ENCODE measurements at regions not wholly inside any gene's neighbourhood (a gene's known extent, or its start where the extent isn't known, plus 50 kb on each side); places are given as distances from the start of the nearest gene placed in this dataset.

DNA sequence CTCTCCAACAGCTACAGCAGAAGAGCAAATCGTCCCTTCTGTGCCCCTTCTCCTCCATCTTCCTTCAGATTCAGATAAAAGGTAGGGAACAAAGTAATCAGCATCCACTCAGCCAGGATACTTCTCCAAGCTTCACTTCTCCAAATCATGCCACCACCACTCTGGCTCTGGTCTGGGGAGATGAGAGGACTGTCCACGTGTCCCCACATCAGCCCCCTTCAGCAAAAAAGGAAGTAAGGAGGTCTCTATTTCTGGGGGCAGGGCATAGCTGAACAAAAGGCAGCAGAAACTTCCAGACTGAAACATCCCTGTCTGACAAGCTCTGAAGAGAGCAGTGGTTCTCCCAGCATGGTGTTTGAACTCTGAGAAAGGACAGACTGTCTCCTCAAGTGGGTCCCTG is 116.9 kb downstream of the C5orf15 start:
- FAIRE-seq: no peak
- TF ChIP-seq JUNB (IDR thresholded peaks at IDR 0.05) (no peak), CHD2 (IDR thresholded peaks at IDR 0.05; ENCODE audit: borderline replicate concordance, low read depth, low read length) (no peak), MTA2 (IDR thresholded peaks at IDR 0.05; ENCODE audit: low read depth) (no peak), POU2F2 (IDR thresholded peaks at IDR 0.05; ENCODE audit: borderline replicate concordance, low read depth, low read length) (no peak), TBL1XR1 (IDR thresholded peaks at IDR 0.05; ENCODE audit: low read depth, low read length) (no peak), HDGF (IDR thresholded peaks at IDR 0.05) (no peak), ETV6 (conservative IDR thresholded peaks at IDR 0.05 in 1 of 2, IDR thresholded peaks at IDR 0.05 in 1 of 2; ENCODE audit: borderline replicate concordance in 1 of 2, low read depth in 1 of 2) (no peak), IRF4 (IDR thresholded peaks at IDR 0.05; ENCODE audit: low read depth, low read length) (no peak), YBX1 (IDR thresholded peaks at IDR 0.05) (no peak), SP1 (IDR thresholded peaks at IDR 0.05; ENCODE audit: low read depth, low read length) (no peak)
- TF ChIP-seq, protein P1, sequence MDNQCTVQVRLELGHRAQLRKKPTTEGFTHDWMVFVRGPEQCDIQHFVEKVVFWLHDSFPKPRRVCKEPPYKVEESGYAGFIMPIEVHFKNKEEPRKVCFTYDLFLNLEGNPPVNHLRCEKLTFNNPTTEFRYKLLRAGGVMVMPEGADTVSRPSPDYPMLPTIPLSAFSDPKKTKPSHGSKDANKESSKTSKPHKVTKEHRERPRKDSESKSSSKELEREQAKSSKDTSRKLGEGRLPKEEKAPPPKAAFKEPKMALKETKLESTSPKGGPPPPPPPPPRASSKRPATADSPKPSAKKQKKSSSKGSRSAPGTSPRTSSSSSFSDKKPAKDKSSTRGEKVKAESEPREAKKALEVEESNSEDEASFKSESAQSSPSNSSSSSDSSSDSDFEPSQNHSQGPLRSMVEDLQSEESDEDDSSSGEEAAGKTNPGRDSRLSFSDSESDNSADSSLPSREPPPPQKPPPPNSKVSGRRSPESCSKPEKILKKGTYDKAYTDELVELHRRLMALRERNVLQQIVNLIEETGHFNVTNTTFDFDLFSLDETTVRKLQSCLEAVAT (IDR thresholded peaks at IDR 0.05): no peak
- intact Hi-C loops (cut with micrococcal nuclease; ENCODE audit: unreplicated experiment) (no loop called here), in situ Hi-C loops (cut with MboI) (no loop called here)
- RAD21 ChIA-PET (ENCODE audit: unreplicated experiment): interaction anchor here (0.7 kb wide), 1 partner anchor 18 kb away, joined by 3 read pairs; no protein-coding TSS in a partner anchor
- no peaks in the 10 kb centered on the region; a peak in 1 of 4 replicates for H3K27me3 ChIP-seq (replicated peaks in 1 of 2; ENCODE audit: control insufficient read depth in 2 of 2, insufficient read depth in 2 of 2, low read length in 1 of 2)
- BruUV-seq (replicated peaks): no TSS peak
- H3K4me3 ChIP-seq: no peak overlapping the region
- POLR2A ChIA-PET: interaction anchor here (0.6 kb wide), 1 partner anchor 118 kb away, joined by 4 read pairs; no protein-coding TSS in a partner anchor
- 36% methylated on average over 2 of the region's 2 CpGs for WGBS (ENCODE audit: insufficient coverage, insufficient replicate concordance, low lambda C conversion rate, missing lambda C conversion rate)
- DNase-seq (ENCODE audit: low read depth, low spot score): no peak
- no peaks in the 10 kb centered on the region for H3K79me2 ChIP-seq (ENCODE audit: control insufficient read depth, insufficient read depth, low read length)
- no peak overlapping the region for H3K27ac ChIP-seq (ENCODE audit: control insufficient read depth, insufficient read depth)
- CTCF ChIA-PET: interaction anchor here (1.7 to 2.3 kb wide), 2 partner anchors 20 to 26 kb away, joined by 6 to 7 read pairs; no protein-coding TSS in a partner anchor
- SMC1A ChIA-PET (ENCODE audit: uncharacterized antibody, unreplicated experiment): interaction anchor here (0.7 to 1.9 kb wide), 9 partner anchors 9 to 40 kb away, joined by 3 to 6 read pairs (median 3); no protein-coding TSS in a partner anchor
- H3K4me2 ChIP-seq (ENCODE audit: control insufficient read depth, insufficient read depth): no peak overlapping the region
- H3K9ac ChIP-seq (ENCODE audit: control insufficient read depth, insufficient read depth, low read length): no peak overlapping the region
- peaks cover 1% of the 10 kb centered on the region; the same call in 1 of the 3 replicates for H3K9me3 ChIP-seq (replicated peaks; ENCODE audit: control insufficient read depth, insufficient read depth, low read length)
- no peaks in the 10 kb centered on the region for H3K36me3 ChIP-seq (ENCODE audit: control insufficient read depth in 2 of 2, insufficient read depth in 2 of 2, low read length in 1 of 2)
- no peak overlapping the region for H2AFZ ChIP-seq (ENCODE audit: control insufficient read depth, low read depth, low read length)
- H4K20me1 ChIP-seq (ENCODE audit: control insufficient read depth, insufficient read depth): no peaks in the 10 kb centered on the region
- ATAC-seq: no peak
- peaks cover 8% of the 10 kb centered on the region for H3K4me1 ChIP-seq (ENCODE audit: control insufficient read depth, insufficient read depth, low read length)
